Tibial nerve (tissue), 3 donors: ENCODE measurements at regions not wholly inside any gene's neighbourhood (a gene's known extent, or its start where the extent isn't known, plus 50 kb on each side); places are given as distances from the start of the nearest gene placed in this dataset.

Experiments
- POLR2A ChIP-seq, 2 donors: fragments of 450-650 bp; IDR thresholded peaks; one replicate each; pipeline ENCODE4 v1.6.1; 2017; ENCODE audit warnings: antibody characterized with exemption in 2 of 2, mild to moderate bottlenecking in 2 of 2, moderate library complexity in 2 of 2
- TF ChIP-seq, protein P1 (sequence below), 5 experiments: fragments of 200-600 bp in 3 of 5; fragments of 450-650 bp in 2 of 5; sonication (generic) in 3 of 5; IDR thresholded peaks; one replicate each; pipeline ENCODE4 v1.5.1; 2016 to 2019; ENCODE audit warnings: antibody characterized with exemption in 5 of 5, mild to moderate bottlenecking in 3 of 5, moderate library complexity in 2 of 5

DNA sequence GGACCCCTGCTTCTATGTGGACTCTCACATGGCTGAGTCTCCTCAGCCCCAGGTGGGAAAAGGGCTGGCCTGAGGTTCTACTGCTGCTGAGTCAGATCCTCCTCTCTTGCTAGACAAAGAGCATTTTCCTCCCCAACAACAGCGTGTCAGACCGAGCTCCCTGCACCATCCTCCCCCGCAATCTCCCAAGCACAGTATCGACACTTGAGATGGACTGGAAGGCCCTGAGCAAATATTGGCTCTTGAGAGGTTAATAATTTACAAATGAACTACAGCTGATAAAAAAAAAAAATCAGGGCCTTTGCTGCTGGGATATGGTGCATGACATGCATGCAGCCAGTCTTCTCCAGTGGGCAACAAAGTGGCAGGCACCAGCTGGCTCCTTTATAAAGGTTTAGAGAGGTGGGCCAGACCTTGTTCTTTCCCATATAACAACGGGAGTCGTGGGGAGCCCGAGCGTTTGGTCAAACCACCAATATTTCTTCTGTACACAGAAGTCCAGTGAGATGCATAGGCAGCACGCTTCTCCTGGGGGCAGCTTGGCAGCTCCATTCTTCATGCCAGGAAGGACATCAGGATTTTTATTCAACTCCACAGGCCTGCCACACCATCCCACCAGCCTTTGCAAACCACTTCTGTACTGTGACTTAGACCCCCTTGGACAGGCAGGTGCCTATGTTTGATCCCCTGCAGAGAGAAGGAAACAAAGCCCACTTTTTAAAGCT is 55.4 kb upstream of the CAMK1G start:
- TF ChIP-seq, protein P1, sequence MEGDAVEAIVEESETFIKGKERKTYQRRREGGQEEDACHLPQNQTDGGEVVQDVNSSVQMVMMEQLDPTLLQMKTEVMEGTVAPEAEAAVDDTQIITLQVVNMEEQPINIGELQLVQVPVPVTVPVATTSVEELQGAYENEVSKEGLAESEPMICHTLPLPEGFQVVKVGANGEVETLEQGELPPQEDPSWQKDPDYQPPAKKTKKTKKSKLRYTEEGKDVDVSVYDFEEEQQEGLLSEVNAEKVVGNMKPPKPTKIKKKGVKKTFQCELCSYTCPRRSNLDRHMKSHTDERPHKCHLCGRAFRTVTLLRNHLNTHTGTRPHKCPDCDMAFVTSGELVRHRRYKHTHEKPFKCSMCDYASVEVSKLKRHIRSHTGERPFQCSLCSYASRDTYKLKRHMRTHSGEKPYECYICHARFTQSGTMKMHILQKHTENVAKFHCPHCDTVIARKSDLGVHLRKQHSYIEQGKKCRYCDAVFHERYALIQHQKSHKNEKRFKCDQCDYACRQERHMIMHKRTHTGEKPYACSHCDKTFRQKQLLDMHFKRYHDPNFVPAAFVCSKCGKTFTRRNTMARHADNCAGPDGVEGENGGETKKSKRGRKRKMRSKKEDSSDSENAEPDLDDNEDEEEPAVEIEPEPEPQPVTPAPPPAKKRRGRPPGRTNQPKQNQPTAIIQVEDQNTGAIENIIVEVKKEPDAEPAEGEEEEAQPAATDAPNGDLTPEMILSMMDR (IDR thresholded peaks at IDR 0.05) = no peak
- no peak for TF ChIP-seq POLR2A (IDR thresholded peaks at IDR 0.05)
